ENCODE measurements at regions not wholly inside any gene's neighbourhood (a gene's known extent, or its start where the extent isn't known, plus 50 kb on each side); places are given as distances from the start of the nearest gene placed in this dataset.

DNA sequence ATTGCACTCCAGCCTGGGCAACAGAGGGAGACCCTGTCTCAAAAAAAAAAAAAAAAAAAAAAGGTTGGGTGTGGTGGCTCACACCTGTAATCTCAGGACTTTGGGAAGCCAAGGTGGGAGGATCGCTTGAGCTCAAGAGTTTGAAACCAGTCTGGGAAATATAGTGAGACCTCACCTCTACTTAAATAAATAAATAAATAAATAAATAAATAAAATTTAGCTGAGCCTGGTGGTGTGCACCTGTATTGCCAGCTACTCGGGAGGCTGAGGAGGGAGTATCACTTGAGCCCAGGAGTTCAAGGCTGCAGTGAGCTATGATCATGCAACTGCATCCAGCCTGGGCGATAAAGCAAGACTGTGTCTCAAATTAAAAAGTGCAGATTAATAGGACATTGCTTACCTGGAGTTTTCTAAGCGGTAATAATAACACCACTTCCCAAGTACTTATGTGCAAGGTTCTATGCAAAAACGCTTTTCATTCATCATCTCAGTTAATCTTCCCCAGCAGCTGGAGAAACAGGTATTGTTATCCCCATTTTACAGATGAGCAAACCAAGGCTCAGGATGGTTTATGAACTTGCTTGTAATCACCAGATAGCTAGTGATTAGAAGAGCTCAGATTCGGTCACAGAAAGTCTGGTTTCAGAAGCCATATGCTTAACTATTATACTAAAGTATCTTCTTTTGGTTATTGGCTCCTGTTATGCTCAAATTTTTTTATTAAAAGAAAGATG, 196.5 kb upstream of the MKLN1 start:
- Histone ChIP-seq H3K4me3 (no peak overlapping the region), H3K36me3 (no peaks in the 10 kb centered on the region), H3K27me3 (no peaks in the 10 kb centered on the region), H3K4me1 (no peaks in the 10 kb centered on the region), H3K27ac (no peak overlapping the region), H3K9me3 (no peaks in the 10 kb centered on the region)
- TF ChIP-seq, protein P1, sequence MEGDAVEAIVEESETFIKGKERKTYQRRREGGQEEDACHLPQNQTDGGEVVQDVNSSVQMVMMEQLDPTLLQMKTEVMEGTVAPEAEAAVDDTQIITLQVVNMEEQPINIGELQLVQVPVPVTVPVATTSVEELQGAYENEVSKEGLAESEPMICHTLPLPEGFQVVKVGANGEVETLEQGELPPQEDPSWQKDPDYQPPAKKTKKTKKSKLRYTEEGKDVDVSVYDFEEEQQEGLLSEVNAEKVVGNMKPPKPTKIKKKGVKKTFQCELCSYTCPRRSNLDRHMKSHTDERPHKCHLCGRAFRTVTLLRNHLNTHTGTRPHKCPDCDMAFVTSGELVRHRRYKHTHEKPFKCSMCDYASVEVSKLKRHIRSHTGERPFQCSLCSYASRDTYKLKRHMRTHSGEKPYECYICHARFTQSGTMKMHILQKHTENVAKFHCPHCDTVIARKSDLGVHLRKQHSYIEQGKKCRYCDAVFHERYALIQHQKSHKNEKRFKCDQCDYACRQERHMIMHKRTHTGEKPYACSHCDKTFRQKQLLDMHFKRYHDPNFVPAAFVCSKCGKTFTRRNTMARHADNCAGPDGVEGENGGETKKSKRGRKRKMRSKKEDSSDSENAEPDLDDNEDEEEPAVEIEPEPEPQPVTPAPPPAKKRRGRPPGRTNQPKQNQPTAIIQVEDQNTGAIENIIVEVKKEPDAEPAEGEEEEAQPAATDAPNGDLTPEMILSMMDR (IDR thresholded peaks at IDR 0.05): no peak
- intact Hi-C loops (cut with DNase I): no loop called here
- ATAC-seq: no peak
- no peak for DNase-seq

DNA sequence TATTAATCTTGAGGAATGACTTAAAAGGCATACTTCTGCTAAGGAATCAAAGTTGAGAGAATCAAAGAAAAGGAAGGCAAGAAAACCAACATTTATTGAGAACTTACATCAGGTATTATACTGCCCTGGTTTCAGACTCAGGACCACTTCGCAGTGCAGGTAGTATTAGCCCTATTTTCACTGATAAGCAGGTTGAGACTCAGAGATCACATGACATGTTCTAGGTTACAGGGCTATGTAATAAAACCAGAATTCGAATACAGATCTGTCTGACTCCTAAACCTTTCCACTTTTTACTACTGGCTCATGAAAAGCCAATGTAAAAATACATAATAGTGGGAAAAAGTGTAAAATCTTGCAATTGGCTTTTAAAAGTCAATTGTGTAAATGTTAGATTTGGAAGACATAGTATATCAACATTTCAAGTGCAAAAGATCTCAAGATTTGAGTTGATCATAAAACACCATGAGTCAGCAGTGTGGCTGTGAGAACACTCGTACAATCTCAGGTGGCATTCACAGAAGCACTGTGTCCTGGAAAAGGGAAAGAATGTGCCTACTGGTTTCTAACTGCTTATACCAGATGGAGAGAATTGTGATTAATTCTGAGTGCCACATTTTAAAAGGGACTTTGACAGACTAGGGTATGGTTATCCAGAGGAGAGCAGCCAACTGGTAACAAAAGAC, 195.8 kb upstream of the MKLN1 start:
- DNase-seq (no peak), ATAC-seq (peak; percentile 61)
- no peaks in the 10 kb centered on the region for H3K4me1 ChIP-seq
- no peak overlapping the region for H3K27ac ChIP-seq
- no peaks in the 10 kb centered on the region for H3K36me3 ChIP-seq
- H3K27me3 ChIP-seq: no peaks in the 10 kb centered on the region
- intact Hi-C loops (cut with DNase I): no loop called here
- no peak overlapping the region for H3K4me3 ChIP-seq
- TF ChIP-seq, protein P1 (IDR thresholded peaks at IDR 0.05): no peak
- H3K9me3 ChIP-seq: no peaks in the 10 kb centered on the region

DNA sequence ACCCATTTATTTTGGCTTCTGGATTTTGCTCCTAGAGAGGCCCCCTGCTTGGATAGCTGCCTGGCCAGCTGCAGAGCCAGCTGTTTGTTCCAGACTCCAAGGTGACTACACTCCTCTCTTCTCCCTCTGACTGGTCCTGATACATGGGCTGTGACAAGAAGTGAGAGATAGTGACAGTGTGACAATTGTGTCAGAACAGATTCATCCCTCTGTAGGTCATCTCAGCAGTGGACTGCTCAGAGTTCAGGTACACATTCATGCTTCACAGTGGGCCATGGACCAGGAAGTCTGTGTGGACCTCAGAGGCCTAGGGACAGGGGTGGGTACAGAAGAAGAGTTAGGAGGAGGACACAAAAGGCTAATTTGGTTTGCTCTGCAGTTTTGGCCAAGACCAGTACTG, 188.2 kb upstream of the MKLN1 start:
- Histone ChIP-seq H3K9me3 (no peaks in the 10 kb centered on the region), H3K4me3 (no peak overlapping the region), H3K4me1 (no peaks in the 10 kb centered on the region), H3K36me3 (no peaks in the 10 kb centered on the region), H3K27ac (no peak overlapping the region), H3K27me3 (no peaks in the 10 kb centered on the region)
- DNase-seq: no peak
- intact Hi-C loops (cut with DNase I): no loop called here
- ATAC-seq: no peak
- TF ChIP-seq, protein P1 (IDR thresholded peaks at IDR 0.05): no peak

DNA sequence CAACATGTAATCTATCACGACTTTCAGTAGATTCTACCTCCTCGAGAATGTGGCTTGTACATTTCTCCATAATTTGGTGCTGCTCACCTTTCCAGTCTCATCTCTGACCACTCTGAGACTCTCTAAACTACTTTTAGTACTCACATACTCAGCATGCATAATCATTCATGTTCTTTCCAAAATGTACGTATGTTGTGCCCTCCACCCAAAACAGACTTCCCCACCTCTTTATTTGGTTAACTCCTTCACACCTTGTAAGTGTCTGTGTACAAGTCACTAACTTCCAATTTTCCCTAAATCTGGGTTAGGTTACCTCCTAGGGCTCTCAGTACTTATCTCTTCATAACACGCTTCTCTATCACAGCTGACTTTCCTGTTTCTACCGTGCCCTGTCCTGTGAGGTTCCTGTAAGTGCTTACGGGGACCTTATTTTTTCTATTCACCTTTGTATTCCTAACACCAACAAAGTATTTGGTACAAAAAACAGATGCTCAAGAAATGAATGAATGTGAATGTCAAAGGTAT, 186.2 kb upstream of the MKLN1 start:
- ATAC-seq: no peak

DNA sequence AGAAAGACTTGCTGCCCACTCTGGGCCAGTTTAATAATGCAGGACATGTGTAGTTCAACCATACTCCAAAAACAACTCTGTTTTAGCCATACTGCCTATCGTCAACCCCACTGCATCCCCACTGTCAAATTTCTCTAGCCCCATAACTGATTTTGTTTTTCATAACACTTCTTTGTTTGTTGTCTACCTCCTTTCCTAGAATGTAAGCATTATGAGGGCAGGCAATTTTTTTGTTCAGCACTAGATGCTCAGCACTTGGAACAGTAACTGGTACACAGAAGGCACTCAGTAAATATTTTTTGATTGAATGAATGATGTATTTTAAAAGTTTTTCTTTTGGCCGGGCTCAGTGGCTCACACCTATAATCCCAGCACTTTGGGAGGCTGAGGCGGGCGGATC, 183.8 kb upstream of the MKLN1 start:
- H3K9me3 ChIP-seq: no peaks in the 10 kb centered on the region

More for the DNA sequence above, 186.2 kb upstream of the MKLN1 start:
- Histone ChIP-seq H3K4me1 (no peaks in the 10 kb centered on the region), H3K27me3 (no peaks in the 10 kb centered on the region), H3K27ac (no peak overlapping the region), H3K36me3 (no peaks in the 10 kb centered on the region), H3K4me3 (no peak overlapping the region), H3K9me3 (no peaks in the 10 kb centered on the region)
- TF ChIP-seq, protein P1 (IDR thresholded peaks at IDR 0.05): no peak
- DNase-seq: no peak
- intact Hi-C loops (cut with DNase I): no loop called here

More for the DNA sequence above, 183.8 kb upstream of the MKLN1 start:
- TF ChIP-seq, protein P1 (IDR thresholded peaks at IDR 0.05): no peak
- intact Hi-C loops (cut with DNase I): no loop called here
- DNase-seq (no peak), ATAC-seq (no peak)
- Histone ChIP-seq H3K4me3 (no peak overlapping the region), H3K36me3 (no peaks in the 10 kb centered on the region), H3K27ac (no peak overlapping the region), H3K27me3 (no peaks in the 10 kb centered on the region), H3K4me1 (no peaks in the 10 kb centered on the region)
